IMR-90 (cell line): ENCODE measurements at regions not wholly inside any gene's neighbourhood (a gene's known extent, or its start where the extent isn't known, plus 50 kb on each side); places are given as distances from the start of the nearest gene placed in this dataset.

Experiments
- ATAC-seq: fragments of 200-7000 bp; cut with Tn5 transposase; 2 replicates; pipeline ENCODE4 v1.9.1; 2020; ENCODE audit warnings: low read depth, mild to moderate bottlenecking, moderate library complexity
- BruUV-seq: library from RNA; stranded (reverse); fragments of 400-500 nt; replicated peaks from 2 replicates; lab custom pipeline; 2021; lab: Mats Ljungman, UMichigan
- CTCF ChIA-PET: fragments of 300-600 bp; formaldehyde crosslinking; extraction: SDS; loops from one replicate; lab custom pipeline; 2021; ENCODE audit warnings: antibody characterized with exemption; lab: Yijun Ruan, JAX
- POLR2A ChIA-PET: fragments of 300-600 bp; sonication (Branson Sonifier 250); formaldehyde crosslinking; loops from one replicate; lab custom pipeline; 2022; ENCODE audit warnings: antibody characterized with exemption; ENCODE audit not compliant: unreplicated experiment; lab: Charles Lee
- DNase-seq: peaks from one replicate; pipeline ENCODE4 v3.0.0; 2013
- H2AFZ ChIP-seq: replicated peaks from 2 replicates; pipeline ENCODE3; 2013; ENCODE audit warnings: low read length, mild to moderate bottlenecking; ENCODE audit not compliant: poor library complexity
- H2AK5ac ChIP-seq: 2 replicates; pipeline ENCODE4 v1.6.1; 2013; ENCODE audit warnings: low read depth, low read length, inconsistent platforms
- H2AK9ac ChIP-seq: replicated peaks from 2 replicates; pipeline ENCODE3; 2013; ENCODE audit warnings: mild to moderate bottlenecking, low read depth, low read length, moderate library complexity; ENCODE audit not compliant: poor library complexity
- H2BK120ac ChIP-seq: 2 replicates; pipeline ENCODE4 v1.6.1; 2013; ENCODE audit warnings: low read depth, low read length, inconsistent platforms
- H2BK15ac ChIP-seq: 3 replicates; pipeline ENCODE4 v1.6.1; 2013; ENCODE audit warnings: low read depth, low read length, inconsistent platforms
- H2BK20ac ChIP-seq: 2 replicates; pipeline ENCODE4 v1.6.1; 2013; ENCODE audit warnings: low read depth, mild to moderate bottlenecking, inconsistent platforms, low read length, moderate library complexity
- H2BK5ac ChIP-seq: 2 replicates; pipeline ENCODE4 v1.6.1; 2013; ENCODE audit warnings: mild to moderate bottlenecking, low read depth, low read length, inconsistent platforms; ENCODE audit not compliant: poor library complexity, severe bottlenecking
- H3K14ac ChIP-seq: replicated peaks from 2 replicates; pipeline ENCODE4 v1.6.1; 2013; ENCODE audit warnings: low read depth, low read length, inconsistent platforms
- H3K18ac ChIP-seq: 2 replicates; pipeline ENCODE4 v1.6.1; 2013; ENCODE audit warnings: low read depth, low read length, control low read depth
- H3K23ac ChIP-seq: 2 replicates; pipeline ENCODE4 v1.6.1; 2013; ENCODE audit warnings: low read depth, low read length, inconsistent platforms
- H3K27ac ChIP-seq: 2 replicates; pipeline ENCODE4 v1.5.1; 2013; ENCODE audit warnings: mild to moderate bottlenecking, control low read depth, low read length; ENCODE audit not compliant: insufficient read depth
- H3K27me3 ChIP-seq: 2 replicates; pipeline ENCODE4 v1.6.1; 2013; ENCODE audit warnings: low read length; ENCODE audit not compliant: control insufficient read depth, insufficient read depth
- H3K36me3 ChIP-seq: 2 replicates; pipeline ENCODE4 v1.6.1; 2013; ENCODE audit warnings: low read length, mixed read lengths; ENCODE audit not compliant: control insufficient read depth, insufficient read depth
- H3K4ac ChIP-seq: 2 replicates; pipeline ENCODE4 v1.6.1; 2013; ENCODE audit warnings: low read depth, low read length, inconsistent platforms
- H3K4me1 ChIP-seq: 2 replicates; pipeline ENCODE4 v1.6.1; 2013; ENCODE audit warnings: low read length, mixed read lengths; ENCODE audit not compliant: control insufficient read depth, insufficient read depth
- H3K4me2 ChIP-seq: 2 replicates; pipeline ENCODE4 v1.6.1; 2013; ENCODE audit warnings: low read depth, mild to moderate bottlenecking, control low read depth, low read length, moderate library complexity
- H3K4me3 ChIP-seq: 2 replicates; pipeline ENCODE4 v1.5.1; 2013; ENCODE audit warnings: low read depth, mild to moderate bottlenecking, control low read depth, low read length, moderate library complexity; ENCODE audit not compliant: insufficient read depth
- H3K56ac ChIP-seq: 2 replicates; pipeline ENCODE4 v1.6.1; 2013; ENCODE audit warnings: low read length, inconsistent platforms; ENCODE audit not compliant: insufficient read depth; ENCODE audit errors: extremely low read depth
- H3K79me1 ChIP-seq, 2 experiments: 2 replicates each; pipeline ENCODE4 v1.6.1; 2013; ENCODE audit warnings: low read length in 2 of 2, inconsistent platforms in 1 of 2, low read depth in 1 of 2
- H3K9ac ChIP-seq: 2 replicates; pipeline ENCODE4 v1.6.1; 2013; ENCODE audit warnings: low read depth, low read length, control low read depth
- H3K9me1 ChIP-seq: 2 replicates; pipeline ENCODE4 v1.6.1; 2013; ENCODE audit warnings: low read length, inconsistent platforms; ENCODE audit not compliant: insufficient read depth
- H3K9me3 ChIP-seq: 2 replicates; pipeline ENCODE4 v1.6.1; 2013; ENCODE audit warnings: low read length; ENCODE audit not compliant: control insufficient read depth, insufficient read depth
- H4K20me1 ChIP-seq: 2 replicates; pipeline ENCODE4 v1.6.1; 2013; ENCODE audit warnings: low read length, inconsistent platforms; ENCODE audit not compliant: insufficient read depth
- H4K5ac ChIP-seq: 2 replicates; pipeline ENCODE4 v1.6.1; 2013; ENCODE audit warnings: mild to moderate bottlenecking, low read depth, low read length, control low read depth
- H4K8ac ChIP-seq, 2 experiments: 2 replicates each; pipeline ENCODE4 v1.6.1; 2013; ENCODE audit warnings: low read depth in 2 of 2, low read length in 2 of 2, control low read depth in 1 of 2, inconsistent platforms in 1 of 2
- H4K91ac ChIP-seq: 2 replicates; pipeline ENCODE4 v1.6.1; 2013; ENCODE audit warnings: low read depth, low read length, inconsistent platforms; ENCODE audit not compliant: insufficient read depth
- BHLHE40 ChIP-seq: fragments of 150-350 bp; IDR thresholded peaks from 2 replicates; pipeline ENCODE4 v1.6.1; 2016; ENCODE audit warnings: mild to moderate bottlenecking, low read depth, low read length
- CEBPB ChIP-seq: IDR thresholded peaks from 2 replicates; pipeline ENCODE4 v1.6.1; 2012; ENCODE audit warnings: low read depth, low read length, improper control_type of control experiment
- MXI1 ChIP-seq: IDR thresholded peaks from 2 replicates; pipeline ENCODE4 v1.6.1; 2012; ENCODE audit warnings: low read depth, mild to moderate bottlenecking, low read length, moderate library complexity, borderline replicate concordance
- RAD21 ChIP-seq: IDR thresholded peaks from 2 replicates; pipeline ENCODE4 v1.6.1; 2012; ENCODE audit warnings: low read length, improper control_type of control experiment
- SMC3 ChIP-seq: fragments of 150-350 bp; IDR thresholded peaks from 2 replicates; pipeline ENCODE4 v1.6.1; 2016; ENCODE audit warnings: low read depth, mild to moderate bottlenecking, antibody characterized with exemption, low read length, moderate library complexity
- WGBS, 2 experiments: methylation state at CpG; one replicate each; pipeline versions ENCODE4 v1.1.5 to v1.1.7; 2013; ENCODE audit warnings: missing lambda C conversion rate in 2 of 2; ENCODE audit not compliant: insufficient read length in 1 of 2; ENCODE audit errors: extremely low coverage in 2 of 2; 5-methylcytosine and 5-hydroxymethylcytosine counted together
- dilution Hi-C: fragments of 300-500 bp; cut with HindIII; formaldehyde crosslinking; loops from one replicate; pipeline ENCODE4 v1.14.3; 2018; ENCODE audit warnings: low sequenced_read_pairs; ENCODE audit not compliant: unreplicated experiment
- in situ Hi-C: fragments of 300-500 bp; cut with MboI; formaldehyde crosslinking; loops from 3 replicates; pipeline ENCODE4 v1.14.3; 2019; ENCODE audit warnings: low sequenced_read_pairs, inconsistent platforms, mixed read lengths
- intact Hi-C: fragments of 100-400 bp; cut with micrococcal nuclease; formaldehyde crosslinking; loops from 2 replicates; pipeline ENCODE4 v1.10.0; 2022
- TF ChIP-seq, protein P1 (sequence below): conservative IDR thresholded peaks from 2 replicates; pipeline ENCODE4 v1.5.1; 2012; ENCODE audit warnings: mild to moderate bottlenecking, low read depth, low read length, improper control_type of control experiment

- Histone ChIP-seq H2AK9ac (no peak overlapping the region), H3K4me1 (no peaks in the 10 kb centered on the region), H3K27me3 (no peaks in the 10 kb centered on the region), H2AK5ac (no peak overlapping the region), H3K9me3 (no peaks in the 10 kb centered on the region), H2BK120ac (no peak overlapping the region), H3K18ac (no peak overlapping the region), H3K4me2 (no peak overlapping the region), H3K14ac (no peak overlapping the region), H3K9ac (no peak overlapping the region), H3K36me3 (no peaks in the 10 kb centered on the region), H4K5ac (no peak overlapping the region), H4K20me1 (no peaks in the 10 kb centered on the region), H3K27ac (no peak overlapping the region), H2BK15ac (no peak overlapping the region), H3K56ac (no peak overlapping the region), H3K23ac (no peak overlapping the region), H2BK5ac (no peak overlapping the region), H3K9me1 (no peaks in the 10 kb centered on the region), H2BK20ac (no peak overlapping the region), H3K79me1 (no peaks in the 10 kb centered on the region), H3K4me3 (no peak overlapping the region), H4K8ac (no peak overlapping the region), H4K91ac (no peak overlapping the region), H3K4ac (no peak overlapping the region), H2AFZ (no peak overlapping the region)
- dilution Hi-C loops (no loop called here), intact Hi-C loops (loop anchor here (10.0 kb wide), 1 partner anchor 320 kb away; no protein-coding TSS in a partner anchor), in situ Hi-C loops (no loop called here)
- no peak for DNase-seq
- ChIA-PET CTCF (interaction anchor here (1.0 to 1.5 kb wide), 2 partner anchors 9 to 10 kb away, joined by 3 to 4 read pairs; no protein-coding TSS in a partner anchor), POLR2A (no interaction called here)
- no peak for ATAC-seq
- WGBS, 2 experiments = no CpG with 5 or more reads among the region's 1 CpG
- no TSS peak for BruUV-seq
- TF ChIP-seq, protein P1, sequence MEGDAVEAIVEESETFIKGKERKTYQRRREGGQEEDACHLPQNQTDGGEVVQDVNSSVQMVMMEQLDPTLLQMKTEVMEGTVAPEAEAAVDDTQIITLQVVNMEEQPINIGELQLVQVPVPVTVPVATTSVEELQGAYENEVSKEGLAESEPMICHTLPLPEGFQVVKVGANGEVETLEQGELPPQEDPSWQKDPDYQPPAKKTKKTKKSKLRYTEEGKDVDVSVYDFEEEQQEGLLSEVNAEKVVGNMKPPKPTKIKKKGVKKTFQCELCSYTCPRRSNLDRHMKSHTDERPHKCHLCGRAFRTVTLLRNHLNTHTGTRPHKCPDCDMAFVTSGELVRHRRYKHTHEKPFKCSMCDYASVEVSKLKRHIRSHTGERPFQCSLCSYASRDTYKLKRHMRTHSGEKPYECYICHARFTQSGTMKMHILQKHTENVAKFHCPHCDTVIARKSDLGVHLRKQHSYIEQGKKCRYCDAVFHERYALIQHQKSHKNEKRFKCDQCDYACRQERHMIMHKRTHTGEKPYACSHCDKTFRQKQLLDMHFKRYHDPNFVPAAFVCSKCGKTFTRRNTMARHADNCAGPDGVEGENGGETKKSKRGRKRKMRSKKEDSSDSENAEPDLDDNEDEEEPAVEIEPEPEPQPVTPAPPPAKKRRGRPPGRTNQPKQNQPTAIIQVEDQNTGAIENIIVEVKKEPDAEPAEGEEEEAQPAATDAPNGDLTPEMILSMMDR = no peak
- TF ChIP-seq MXI1 (no peak), SMC3 (no peak), RAD21 (no peak), BHLHE40 (no peak), CEBPB (no peak)
These were observed 180.2 kb downstream of the EPM2A start for GRCh38 chr6:145555084-145555483.
